ENCODE measurements at regions not wholly inside any gene's neighbourhood (a gene's known extent, or its start where the extent isn't known, plus 50 kb on each side); places are given as distances from the start of the nearest gene placed in this dataset.

- no peak overlapping the region for H3K56ac ChIP-seq (ENCODE audit: extremely low read depth, insufficient read depth, low read length)
- no peaks in the 10 kb centered on the region for H4K20me1 ChIP-seq (ENCODE audit: insufficient read depth, low read length)
- H2BK5ac ChIP-seq (ENCODE audit: low read depth, low read length, poor library complexity, severe bottlenecking) = no peak overlapping the region
- H3K4me1 ChIP-seq (ENCODE audit: control insufficient read depth, insufficient read depth, low read length) = no peaks in the 10 kb centered on the region
- H3K9me1 ChIP-seq (ENCODE audit: insufficient read depth, low read length) = 0 out of 2 replicates have a peak, but pooled peaks cover 2% of the 10 kb centered on the region
- dilution Hi-C loops (cut with HindIII; ENCODE audit: low sequenced_read_pairs, unreplicated experiment) (no loop called here), in situ Hi-C loops (cut with MboI; ENCODE audit: low sequenced_read_pairs) (loop anchor here (25.0 kb wide), 1 partner anchor 191 kb away; no protein-coding TSS in a partner anchor), intact Hi-C loops (cut with micrococcal nuclease) (no loop called here)
- no peak overlapping the region for H2BK120ac ChIP-seq (ENCODE audit: low read depth, low read length)
- peaks cover 4% of the 10 kb centered on the region; the same call in 1 of the 2 replicates for H3K9me3 ChIP-seq (ENCODE audit: control insufficient read depth, insufficient read depth, low read length)
- H4K5ac ChIP-seq (ENCODE audit: low read depth, low read length) = no peak overlapping the region
- ChIA-PET POLR2A (ENCODE audit: unreplicated experiment) (no interaction called here), CTCF (no interaction called here)
- H2BK15ac ChIP-seq (ENCODE audit: low read depth, low read length) = no peak overlapping the region
- DNase-seq (no peak), ATAC-seq (ENCODE audit: low read depth) (no peak)
- H3K23ac ChIP-seq (ENCODE audit: low read depth, low read length) = no peak overlapping the region
- no TSS peak for BruUV-seq (replicated peaks)
- H2AK5ac ChIP-seq (ENCODE audit: low read depth, low read length) = no peak overlapping the region
- H3K79me1 ChIP-seq (ENCODE audit: low read depth in 1 of 2, low read length in 2 of 2) = no peaks in the 10 kb centered on the region
- H3K4me2 ChIP-seq (ENCODE audit: low read depth, low read length) = no peak overlapping the region
- no peak overlapping the region for H4K91ac ChIP-seq (ENCODE audit: insufficient read depth, low read depth, low read length)
- H3K18ac ChIP-seq (ENCODE audit: low read depth, low read length) = no peak overlapping the region
- no peak overlapping the region for H3K4ac ChIP-seq (ENCODE audit: low read depth, low read length)
- TF ChIP-seq USF2 (IDR thresholded peaks at IDR 0.05; ENCODE audit: low read depth, low read length) (no peak), MAFK (IDR thresholded peaks at IDR 0.05; ENCODE audit: low read depth, low read length) (no peak), SMC3 (IDR thresholded peaks at IDR 0.05; ENCODE audit: low read depth, low read length) (no peak), MAZ (IDR thresholded peaks at IDR 0.05; ENCODE audit: borderline replicate concordance, low read depth, low read length) (no peak), FOS (IDR thresholded peaks at IDR 0.05; ENCODE audit: low read depth, low read length) (no peak), BHLHE40 (IDR thresholded peaks at IDR 0.05; ENCODE audit: low read depth, low read length) (no peak), NFE2L2 (IDR thresholded peaks at IDR 0.05; ENCODE audit: low read depth, low read length) (no peak), ELK1 (IDR thresholded peaks at IDR 0.05; ENCODE audit: borderline replicate concordance, low read depth, low read length) (no peak), RFX5 (IDR thresholded peaks at IDR 0.05; ENCODE audit: low read depth, low read length) (no peak), MXI1 (IDR thresholded peaks at IDR 0.05; ENCODE audit: borderline replicate concordance, low read depth, low read length) (no peak), RAD21 (IDR thresholded peaks at IDR 0.05; ENCODE audit: low read length) (no peak), POLR2A (IDR thresholded peaks at IDR 0.05; ENCODE audit: low read depth, low read length) (no peak), CEBPB (IDR thresholded peaks at IDR 0.05; ENCODE audit: low read depth, low read length) (no peak), RCOR1 (IDR thresholded peaks at IDR 0.05; ENCODE audit: insufficient replicate concordance, low read length) (no peak)
- no peak overlapping the region for H3K4me3 ChIP-seq (ENCODE audit: insufficient read depth, low read depth, low read length)
- no peaks in the 10 kb centered on the region for H3K36me3 ChIP-seq (ENCODE audit: control insufficient read depth, insufficient read depth, low read length)
- H3K14ac ChIP-seq (replicated peaks; ENCODE audit: low read depth, low read length) = no peak overlapping the region
- WGBS, 2 experiments (ENCODE audit: extremely low coverage in 2 of 2, insufficient read length in 1 of 2) = no CpG with 5 or more reads among the region's 4 CpGs
- no peak overlapping the region for H4K8ac ChIP-seq (ENCODE audit: low read depth in 2 of 2, low read length in 2 of 2)
- peaks cover 23% of the 10 kb centered on the region for H3K27me3 ChIP-seq (ENCODE audit: control insufficient read depth, insufficient read depth, low read length)
- no peak overlapping the region for H2BK20ac ChIP-seq (ENCODE audit: low read depth, low read length)
- H2AK9ac ChIP-seq (replicated peaks; ENCODE audit: low read depth, low read length, poor library complexity) = no peak overlapping the region
- no peak overlapping the region for H3K9ac ChIP-seq (ENCODE audit: low read depth, low read length)
- H2AFZ ChIP-seq (replicated peaks; ENCODE audit: low read length, poor library complexity) = no peak overlapping the region
- no peak overlapping the region for H3K27ac ChIP-seq (ENCODE audit: insufficient read depth, low read length)
Measured at GRCh38 chr4:24677909-24678308, 93.6 kb upstream of the DHX15 start.

Measured in IMR-90 (cell line).